ENCODE measurements at regions not wholly inside any gene's neighbourhood (a gene's known extent, or its start where the extent isn't known, plus 50 kb on each side); places are given as distances from the start of the nearest gene placed in this dataset.

GRCh38 chr10:4708123-4708759 is 117.8 kb upstream of the AKR1E2 start:
- no peak overlapping the region for H3K9ac ChIP-seq (ENCODE audit: low read depth in 1 of 2, low read length in 2 of 2)
- no peaks in the 10 kb centered on the region for H3K9me3 ChIP-seq (ENCODE audit: control insufficient read depth in 4 of 4, low read length in 3 of 4)
- H3K27ac ChIP-seq (ENCODE audit: low read depth in 1 of 2, low read length in 2 of 2): no peak overlapping the region
- no peaks in the 10 kb centered on the region for H3K27me3 ChIP-seq (ENCODE audit: control insufficient read depth in 4 of 4, insufficient read depth in 4 of 4, low read length in 3 of 4)
- TF ChIP-seq HNF4A (conservative IDR thresholded peaks at IDR 0.05): no peak
- TF ChIP-seq ZBTB33 (IDR thresholded peaks at IDR 0.05): no peak
- no peak for TF ChIP-seq FOXA1 (IDR thresholded peaks at IDR 0.05)
- no peak for TF ChIP-seq SP1 (IDR thresholded peaks at IDR 0.05)
- no peak for TF ChIP-seq MAX (IDR thresholded peaks at IDR 0.05)
- TF ChIP-seq HNF4G (IDR thresholded peaks at IDR 0.05): no peak
- H3K4me1 ChIP-seq (ENCODE audit: control insufficient read depth in 4 of 4, insufficient read depth in 4 of 4, low read length in 3 of 4): no peaks in the 10 kb centered on the region
- H3K4me3 ChIP-seq (ENCODE audit: low read depth in 1 of 3, low read length in 3 of 3): no peak overlapping the region
- DNase-seq (ENCODE audit: low spot score): no peak
- 45% methylated on average over 6 of the region's 6 CpGs for WGBS
- no peaks in the 10 kb centered on the region for H3K36me3 ChIP-seq (ENCODE audit: control insufficient read depth in 4 of 4, insufficient read depth in 3 of 4, low read depth in 1 of 4, low read length in 3 of 4)

GRCh38 chr10:4707221-4707620 is 118.8 kb upstream of the AKR1E2 start:
- DNase-seq (ENCODE audit: low spot score): no peak
- TF ChIP-seq FOXA1 (IDR thresholded peaks at IDR 0.05): no peak
- TF ChIP-seq CTCF (IDR thresholded peaks at IDR 0.05; ENCODE audit: low read depth, low read length, missing input control): no peak
- no peak for TF ChIP-seq RAD21 (IDR thresholded peaks at IDR 0.05)
- TF ChIP-seq JUND (IDR thresholded peaks at IDR 0.05): no peak
- TF ChIP-seq GABPA (IDR thresholded peaks at IDR 0.05 in 1 of 2, conservative IDR thresholded peaks at IDR 0.05 in 1 of 2): no peak
- no peak for TF ChIP-seq TAF1 (conservative IDR thresholded peaks at IDR 0.05)
- no peak for TF ChIP-seq RXRA (IDR thresholded peaks at IDR 0.05)
- 74% methylated on average over 2 of the region's 2 CpGs for WGBS
- Histone ChIP-seq H3K4me3 (ENCODE audit: low read depth in 1 of 3, low read length in 3 of 3) (no peak overlapping the region), H3K9me3 (ENCODE audit: control insufficient read depth in 4 of 4, low read length in 3 of 4) (no peaks in the 10 kb centered on the region), H3K36me3 (ENCODE audit: control insufficient read depth in 4 of 4, insufficient read depth in 3 of 4, low read depth in 1 of 4, low read length in 3 of 4) (no peaks in the 10 kb centered on the region), H3K27ac (ENCODE audit: low read depth in 1 of 2, low read length in 2 of 2) (no peak overlapping the region), H3K4me1 (ENCODE audit: control insufficient read depth in 4 of 4, insufficient read depth in 4 of 4, low read length in 3 of 4) (no peaks in the 10 kb centered on the region), H3K27me3 (ENCODE audit: control insufficient read depth in 4 of 4, insufficient read depth in 4 of 4, low read length in 3 of 4) (no peaks in the 10 kb centered on the region), H3K9ac (ENCODE audit: low read depth in 1 of 2, low read length in 2 of 2) (no peak overlapping the region)

GRCh38 chr10:4704034-4704545 is 121.9 kb upstream of the AKR1E2 start:
- no peak for DNase-seq (ENCODE audit: low spot score)
- Histone ChIP-seq H3K4me1 (ENCODE audit: control insufficient read depth in 4 of 4, insufficient read depth in 4 of 4, low read length in 3 of 4) (no peaks in the 10 kb centered on the region), H3K27me3 (ENCODE audit: control insufficient read depth in 4 of 4, insufficient read depth in 4 of 4, low read length in 3 of 4) (no peaks in the 10 kb centered on the region), H3K4me3 (ENCODE audit: low read depth in 1 of 3, low read length in 3 of 3) (no peak overlapping the region), H3K36me3 (ENCODE audit: control insufficient read depth in 4 of 4, insufficient read depth in 3 of 4, low read depth in 1 of 4, low read length in 3 of 4) (no peaks in the 10 kb centered on the region), H3K27ac (ENCODE audit: low read depth in 1 of 2, low read length in 2 of 2) (no peak overlapping the region), H3K9me3 (ENCODE audit: control insufficient read depth in 4 of 4, low read length in 3 of 4) (no peaks in the 10 kb centered on the region), H3K9ac (ENCODE audit: low read depth in 1 of 2, low read length in 2 of 2) (no peak overlapping the region)
- TF ChIP-seq REST (IDR thresholded peaks at IDR 0.05) (no peak), YY1 (IDR thresholded peaks at IDR 0.05) (peak; percentile 16)
- WGBS: 32% methylated on average over 2 of the region's 2 CpGs

All from liver (tissue), 8 donors.